ENCODE measurements at regions not wholly inside any gene's neighbourhood (a gene's known extent, or its start where the extent isn't known, plus 50 kb on each side); places are given as distances from the start of the nearest gene placed in this dataset.

DNA sequence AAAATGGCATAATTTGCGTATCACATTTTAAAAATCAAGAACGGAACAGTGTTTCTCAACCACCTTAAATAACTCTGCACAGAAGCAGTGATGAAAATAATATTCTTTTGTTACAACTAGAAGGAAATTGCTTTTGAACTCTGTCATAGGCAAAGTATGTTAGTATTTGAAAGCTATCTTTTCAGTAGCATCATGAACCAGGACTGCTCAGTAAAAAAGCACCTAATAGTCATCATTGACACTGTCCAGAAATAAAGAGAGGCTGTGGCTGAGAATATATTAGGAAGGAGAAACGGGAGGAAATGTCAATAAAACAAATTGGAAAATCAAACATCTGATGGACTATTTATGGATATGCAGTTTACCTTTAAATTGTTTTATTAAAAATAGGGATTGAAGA lies 237.2 kb upstream of the AKR1E2 start:
- no peak overlapping the region for H3K4me3 ChIP-seq (ENCODE audit: low read length)
- no peak overlapping the region for H3K4me2 ChIP-seq (ENCODE audit: low read length)
- POLR2A ChIA-PET (ENCODE audit: unreplicated experiment), result no interaction called here
- intact Hi-C loops (cut with micrococcal nuclease), result no loop called here
- DNase-seq (no peak), ATAC-seq (no peak)
- H3K9ac ChIP-seq (ENCODE audit: low read length), result no peak overlapping the region
- H3K4me1 ChIP-seq (ENCODE audit: insufficient read depth, low read length), result no peaks in the 10 kb centered on the region
- H4K20me1 ChIP-seq (ENCODE audit: low read length), result no peaks in the 10 kb centered on the region
- CTCF ChIA-PET, result no interaction called here
- H2AFZ ChIP-seq (ENCODE audit: low read length), result no peak overlapping the region
- no peaks in the 10 kb centered on the region for H3F3A ChIP-seq (ENCODE audit: low read length, unreplicated experiment)
- BruUV-seq (replicated peaks), result no TSS peak
- H3K9me3 ChIP-seq (ENCODE audit: low read length), result no peaks in the 10 kb centered on the region
- H3K79me2 ChIP-seq (ENCODE audit: low read length), result no peaks in the 10 kb centered on the region
- H3K36me3 ChIP-seq (ENCODE audit: low read depth, low read length), result no peaks in the 10 kb centered on the region
- TF ChIP-seq EZH2phosphoT487 (IDR thresholded peaks at IDR 0.05; ENCODE audit: borderline replicate concordance, low read length) (no peak), EZH2 (IDR thresholded peaks at IDR 0.05; ENCODE audit: low read length, unreplicated experiment) (no peak)
- TF ChIP-seq, protein P1, sequence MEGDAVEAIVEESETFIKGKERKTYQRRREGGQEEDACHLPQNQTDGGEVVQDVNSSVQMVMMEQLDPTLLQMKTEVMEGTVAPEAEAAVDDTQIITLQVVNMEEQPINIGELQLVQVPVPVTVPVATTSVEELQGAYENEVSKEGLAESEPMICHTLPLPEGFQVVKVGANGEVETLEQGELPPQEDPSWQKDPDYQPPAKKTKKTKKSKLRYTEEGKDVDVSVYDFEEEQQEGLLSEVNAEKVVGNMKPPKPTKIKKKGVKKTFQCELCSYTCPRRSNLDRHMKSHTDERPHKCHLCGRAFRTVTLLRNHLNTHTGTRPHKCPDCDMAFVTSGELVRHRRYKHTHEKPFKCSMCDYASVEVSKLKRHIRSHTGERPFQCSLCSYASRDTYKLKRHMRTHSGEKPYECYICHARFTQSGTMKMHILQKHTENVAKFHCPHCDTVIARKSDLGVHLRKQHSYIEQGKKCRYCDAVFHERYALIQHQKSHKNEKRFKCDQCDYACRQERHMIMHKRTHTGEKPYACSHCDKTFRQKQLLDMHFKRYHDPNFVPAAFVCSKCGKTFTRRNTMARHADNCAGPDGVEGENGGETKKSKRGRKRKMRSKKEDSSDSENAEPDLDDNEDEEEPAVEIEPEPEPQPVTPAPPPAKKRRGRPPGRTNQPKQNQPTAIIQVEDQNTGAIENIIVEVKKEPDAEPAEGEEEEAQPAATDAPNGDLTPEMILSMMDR (conservative IDR thresholded peaks at IDR 0.05; ENCODE audit: low read depth, low read length), result no peak
- H3K9me2 ChIP-seq (replicated peaks; ENCODE audit: low read length), result no peaks in the 10 kb centered on the region
- H3K27me3 ChIP-seq (ENCODE audit: low read length), result no peaks in the 10 kb centered on the region
- no peak overlapping the region for H3K27ac ChIP-seq (ENCODE audit: low read length)

DNA sequence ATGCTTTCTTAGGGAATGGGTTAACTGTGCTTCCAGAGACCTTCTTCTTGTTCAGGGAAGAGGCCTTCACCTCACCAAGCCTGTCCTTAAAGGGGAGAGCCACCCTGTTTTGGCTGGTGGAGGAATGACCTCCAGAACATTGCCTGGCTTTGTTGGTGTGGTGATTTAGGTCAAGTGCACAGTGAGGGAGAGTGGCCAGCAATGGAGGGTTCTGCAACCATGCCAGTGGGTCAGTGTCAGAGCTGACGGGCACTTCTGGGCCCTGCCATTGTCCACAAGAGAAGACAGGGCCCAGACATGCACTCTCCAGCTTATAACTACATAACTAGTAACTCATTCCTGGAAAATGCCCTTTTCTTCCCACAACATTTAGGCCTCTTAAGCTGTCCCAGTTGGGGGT lies 238.5 kb upstream of the AKR1E2 start:
- DNase-seq (no peak), ATAC-seq (no peak)
- H3K27me3 ChIP-seq (ENCODE audit: low read length), result no peaks in the 10 kb centered on the region
- no peak overlapping the region for H3K27ac ChIP-seq (ENCODE audit: low read length)
- no peaks in the 10 kb centered on the region for H3K9me2 ChIP-seq (replicated peaks; ENCODE audit: low read length)
- no peaks in the 10 kb centered on the region for H3K79me2 ChIP-seq (ENCODE audit: low read length)
- POLR2A ChIA-PET (ENCODE audit: unreplicated experiment), result no interaction called here
- H3K9ac ChIP-seq (ENCODE audit: low read length), result no peak overlapping the region
- no peaks in the 10 kb centered on the region for H3K9me3 ChIP-seq (ENCODE audit: low read length)
- H3K4me2 ChIP-seq (ENCODE audit: low read length), result no peak overlapping the region
- no peak overlapping the region for H3K4me3 ChIP-seq (ENCODE audit: low read length)
- no peak overlapping the region for H2AFZ ChIP-seq (ENCODE audit: low read length)
- TF ChIP-seq EZH2 (IDR thresholded peaks at IDR 0.05; ENCODE audit: low read length, unreplicated experiment) (no peak), EZH2phosphoT487 (IDR thresholded peaks at IDR 0.05; ENCODE audit: borderline replicate concordance, low read length) (no peak)
- TF ChIP-seq, protein P1 (conservative IDR thresholded peaks at IDR 0.05; ENCODE audit: low read depth, low read length), result no peak
- H3K36me3 ChIP-seq (ENCODE audit: low read depth, low read length), result no peaks in the 10 kb centered on the region
- no TSS peak for BruUV-seq (replicated peaks)
- no peaks in the 10 kb centered on the region for H3K4me1 ChIP-seq (ENCODE audit: insufficient read depth, low read length)
- no peaks in the 10 kb centered on the region for H4K20me1 ChIP-seq (ENCODE audit: low read length)
- CTCF ChIA-PET, result no interaction called here
- H3F3A ChIP-seq (ENCODE audit: low read length, unreplicated experiment), result no peaks in the 10 kb centered on the region
- intact Hi-C loops (cut with micrococcal nuclease), result no loop called here

DNA sequence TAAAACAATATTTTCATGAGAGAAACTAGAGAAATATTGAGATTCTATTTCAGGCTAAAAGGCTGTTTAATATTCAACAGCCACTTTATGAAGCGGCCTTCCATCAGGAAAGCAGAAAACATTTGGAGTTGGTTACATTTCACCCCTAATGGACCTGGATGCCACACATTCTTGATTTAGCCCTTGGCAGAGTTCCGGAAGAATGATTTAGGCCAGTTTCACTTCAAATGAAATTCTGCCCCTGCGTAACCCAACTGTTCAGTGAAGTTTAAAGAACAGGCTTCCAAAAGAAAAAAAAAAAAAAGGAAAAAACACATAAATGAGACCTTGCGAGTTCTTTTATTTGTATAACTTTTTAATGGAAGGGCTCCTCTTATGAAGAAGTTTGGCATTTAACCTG lies 239.2 kb upstream of the AKR1E2 start:
- H3K4me1 ChIP-seq (ENCODE audit: insufficient read depth, low read length), result no peaks in the 10 kb centered on the region
- TF ChIP-seq EZH2phosphoT487 (IDR thresholded peaks at IDR 0.05; ENCODE audit: borderline replicate concordance, low read length) (no peak), EZH2 (IDR thresholded peaks at IDR 0.05; ENCODE audit: low read length, unreplicated experiment) (no peak)
- TF ChIP-seq, protein P1 (conservative IDR thresholded peaks at IDR 0.05; ENCODE audit: low read depth, low read length), result no peak
- DNase-seq, result no peak
- ChIA-PET CTCF (no interaction called here), POLR2A (ENCODE audit: unreplicated experiment) (no interaction called here)
- H2AFZ ChIP-seq (ENCODE audit: low read length), result no peak overlapping the region
- no peaks in the 10 kb centered on the region for H3K9me2 ChIP-seq (replicated peaks; ENCODE audit: low read length)
- H3K79me2 ChIP-seq (ENCODE audit: low read length), result no peaks in the 10 kb centered on the region
- intact Hi-C loops (cut with micrococcal nuclease), result no loop called here
- H3F3A ChIP-seq (ENCODE audit: low read length, unreplicated experiment), result no peaks in the 10 kb centered on the region
- no peaks in the 10 kb centered on the region for H3K27me3 ChIP-seq (ENCODE audit: low read length)
- H3K9ac ChIP-seq (ENCODE audit: low read length), result no peak overlapping the region
- no peak overlapping the region for H3K27ac ChIP-seq (ENCODE audit: low read length)
- H3K4me3 ChIP-seq (ENCODE audit: low read length), result no peak overlapping the region
- no peak for ATAC-seq
- no peaks in the 10 kb centered on the region for H3K9me3 ChIP-seq (ENCODE audit: low read length)
- no TSS peak for BruUV-seq (replicated peaks)
- no peak overlapping the region for H3K4me2 ChIP-seq (ENCODE audit: low read length)
- H3K36me3 ChIP-seq (ENCODE audit: low read depth, low read length), result no peaks in the 10 kb centered on the region
- no peaks in the 10 kb centered on the region for H4K20me1 ChIP-seq (ENCODE audit: low read length)

Measured in PC-3 (cell line).